DOHH2 (cell line): ENCODE measurements at regions not wholly inside any gene's neighbourhood (a gene's known extent, or its start where the extent isn't known, plus 50 kb on each side); places are given as distances from the start of the nearest gene placed in this dataset.

Source experiments
- EZH2phosphoT487 ChIP-seq: fragments of 200-600 bp; sonication (generic); IDR thresholded peaks from 2 replicates; pipeline ENCODE4 v1.6.1; 2017; ENCODE audit warnings: borderline replicate concordance, mild to moderate bottlenecking, antibody characterized with exemption, low read length, moderate library complexity, mixed read lengths
- TF ChIP-seq, protein P1 (sequence below): fragments of 200-600 bp; sonication (generic); IDR thresholded peaks from one replicate; pipeline ENCODE4 v1.5.1; 2014; ENCODE audit warnings: antibody characterized with exemption, mild to moderate bottlenecking, low read depth, low read length; ENCODE audit not compliant: poor library complexity, severe bottlenecking

DNA sequence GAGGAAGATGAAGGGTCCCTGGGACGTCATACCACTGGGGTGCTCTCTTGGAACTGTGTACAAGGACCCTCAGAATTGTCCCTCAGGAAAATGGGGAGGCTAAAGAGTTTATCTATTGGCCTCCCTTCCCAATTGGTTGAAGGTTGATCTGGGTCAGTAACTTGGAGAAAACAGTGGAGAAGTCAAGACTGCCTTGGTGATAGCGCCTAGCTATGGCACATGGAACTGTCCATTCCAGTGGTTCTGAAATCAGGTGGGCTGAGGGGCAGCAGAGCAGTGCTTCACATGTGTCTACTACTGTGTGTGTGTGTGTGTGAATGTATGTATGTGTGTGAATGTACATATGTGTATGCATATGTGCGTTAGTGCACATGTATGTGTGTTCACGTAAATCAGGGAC lies 316.1 kb downstream of the AACS start:
- TF ChIP-seq, protein P1, sequence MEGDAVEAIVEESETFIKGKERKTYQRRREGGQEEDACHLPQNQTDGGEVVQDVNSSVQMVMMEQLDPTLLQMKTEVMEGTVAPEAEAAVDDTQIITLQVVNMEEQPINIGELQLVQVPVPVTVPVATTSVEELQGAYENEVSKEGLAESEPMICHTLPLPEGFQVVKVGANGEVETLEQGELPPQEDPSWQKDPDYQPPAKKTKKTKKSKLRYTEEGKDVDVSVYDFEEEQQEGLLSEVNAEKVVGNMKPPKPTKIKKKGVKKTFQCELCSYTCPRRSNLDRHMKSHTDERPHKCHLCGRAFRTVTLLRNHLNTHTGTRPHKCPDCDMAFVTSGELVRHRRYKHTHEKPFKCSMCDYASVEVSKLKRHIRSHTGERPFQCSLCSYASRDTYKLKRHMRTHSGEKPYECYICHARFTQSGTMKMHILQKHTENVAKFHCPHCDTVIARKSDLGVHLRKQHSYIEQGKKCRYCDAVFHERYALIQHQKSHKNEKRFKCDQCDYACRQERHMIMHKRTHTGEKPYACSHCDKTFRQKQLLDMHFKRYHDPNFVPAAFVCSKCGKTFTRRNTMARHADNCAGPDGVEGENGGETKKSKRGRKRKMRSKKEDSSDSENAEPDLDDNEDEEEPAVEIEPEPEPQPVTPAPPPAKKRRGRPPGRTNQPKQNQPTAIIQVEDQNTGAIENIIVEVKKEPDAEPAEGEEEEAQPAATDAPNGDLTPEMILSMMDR, result no peak
- no peak for TF ChIP-seq EZH2phosphoT487
